Stimulated activated CD4-positive, alpha-beta T cell treated with anti-CD3 and anti-CD28 coated beads, Interleukin-2, amount 100 ng/mL, for 4 hours (primary cell): ENCODE measurements at regions not wholly inside any gene's neighbourhood (a gene's known extent, or its start where the extent isn't known, plus 50 kb on each side); places are given as distances from the start of the nearest gene placed in this dataset.

ENCODE experiments used
- DNase-seq: peaks from one replicate; pipeline ENCODE4 v3.0.0-alpha.2; 2020; ENCODE audit warnings: low read depth

DNA sequence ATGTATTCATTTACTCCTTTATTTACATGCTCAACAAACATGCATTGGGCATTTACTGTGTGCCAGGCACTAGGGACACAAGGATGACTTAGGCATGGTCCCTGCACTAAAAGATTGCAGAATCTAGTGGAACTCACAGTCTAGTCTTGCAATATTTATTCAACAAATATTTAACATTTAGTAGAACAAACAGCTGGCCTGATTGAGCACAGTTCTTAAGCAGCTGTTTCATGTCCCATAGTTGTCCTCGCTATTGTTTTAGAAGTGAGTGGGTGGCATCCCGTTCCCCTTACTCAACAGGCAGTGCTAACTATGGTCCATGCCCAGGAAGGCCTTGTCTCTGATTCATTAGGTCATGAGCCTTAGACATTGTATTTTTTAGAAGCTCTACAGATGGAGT lies 459.9 kb upstream of the CADM1 start:
- DNase-seq = no peak

GRCh38 chr11:115963156-115963555 lies 458.9 kb upstream of the CADM1 start:
- DNase-seq = no peak

GRCh38 chr11:115961159-115962003 lies 457.2 kb upstream of the CADM1 start:
- DNase-seq = no peak

DNA sequence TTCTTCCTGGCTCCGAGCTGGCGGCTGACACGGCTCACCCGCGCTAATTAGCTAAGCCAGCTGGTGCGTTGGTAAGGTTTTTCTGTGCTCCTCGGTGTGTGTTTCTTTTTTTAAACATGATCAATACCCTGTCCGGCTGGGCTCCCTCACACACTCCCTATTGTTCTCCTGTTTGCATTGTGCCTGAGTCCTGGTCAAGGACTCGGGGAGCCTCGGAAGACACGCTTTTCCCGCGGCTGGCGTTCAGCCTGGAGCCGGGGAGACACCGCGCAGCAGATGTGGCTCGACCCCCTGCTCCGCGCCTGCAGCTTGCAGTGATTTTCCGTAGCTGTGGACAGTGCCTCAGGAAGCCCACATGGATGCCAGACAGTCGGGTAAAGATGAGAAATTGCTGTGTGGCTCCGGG lies 454.9 kb upstream of the CADM1 start:
- DNase-seq = no peak

DNA sequence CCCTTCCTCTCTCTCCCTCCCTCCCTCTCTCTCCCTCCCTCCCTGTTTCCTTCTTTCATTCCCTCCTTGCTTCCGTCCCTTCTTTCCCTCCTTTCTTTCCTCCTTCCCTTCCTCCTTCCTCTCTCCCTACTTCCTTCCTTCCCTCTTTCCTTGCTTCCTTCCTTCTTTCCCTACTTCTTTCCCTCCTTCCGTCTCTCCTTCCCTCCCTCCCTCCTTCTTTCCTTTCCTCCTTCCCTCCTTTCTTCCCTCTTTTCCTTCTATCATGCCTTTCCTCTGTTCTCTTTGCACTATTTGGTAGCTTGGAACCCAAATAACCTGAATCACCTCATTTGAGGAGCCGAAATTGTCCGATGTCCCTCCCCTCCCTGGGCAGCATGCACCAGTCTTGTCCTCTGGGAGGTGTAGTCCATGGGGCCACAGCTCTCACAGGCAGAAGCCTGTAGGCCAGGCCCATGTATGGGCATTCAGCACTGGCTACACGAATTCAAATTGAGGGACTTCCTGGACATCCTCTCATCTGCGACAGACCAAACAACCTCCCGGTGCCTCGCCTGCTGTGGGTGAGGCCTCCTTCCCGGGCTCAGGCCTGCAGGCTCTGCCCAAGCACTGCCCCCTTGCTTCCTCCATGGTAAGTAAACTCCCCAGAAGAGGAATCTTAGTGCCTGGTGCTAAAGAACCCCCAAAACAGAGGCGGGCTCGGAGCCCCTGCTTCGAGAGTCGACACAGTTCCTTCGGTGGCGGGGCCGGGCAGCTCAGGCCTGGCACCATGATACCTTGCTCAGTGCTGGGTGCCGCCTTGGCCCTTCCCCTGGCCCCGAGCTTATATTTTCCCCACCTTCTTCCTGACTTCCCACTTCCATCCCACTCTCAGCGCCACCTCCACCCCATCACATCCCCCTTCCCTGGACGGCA lies 454.1 kb upstream of the CADM1 start:
- DNase-seq = no peak

GRCh38 chr11:115955803-115956202 lies 451.6 kb upstream of the CADM1 start:
- no peak for DNase-seq

GRCh38 chr11:115950660-115951059 lies 446.4 kb upstream of the CADM1 start:
- DNase-seq = no peak

DNA sequence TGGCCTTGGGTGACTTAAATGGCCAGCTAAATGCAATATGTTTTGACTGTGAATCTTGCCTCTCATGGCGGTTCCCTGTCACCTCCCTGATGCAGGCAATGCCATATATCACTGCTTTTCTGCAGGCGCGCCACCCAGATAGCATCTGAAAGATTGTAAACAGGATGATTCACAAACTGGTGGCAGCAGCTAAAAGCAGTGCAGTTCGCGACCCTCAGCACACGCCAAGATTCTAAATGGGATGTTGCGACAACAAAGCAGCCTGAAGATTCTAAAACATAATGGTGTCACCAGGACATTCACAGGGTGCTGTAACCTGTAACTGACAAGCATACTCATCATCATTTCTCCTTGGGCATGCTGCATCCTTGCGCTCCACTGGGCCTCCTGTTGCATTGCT lies 440.4 kb upstream of the CADM1 start:
- no peak for DNase-seq

DNA sequence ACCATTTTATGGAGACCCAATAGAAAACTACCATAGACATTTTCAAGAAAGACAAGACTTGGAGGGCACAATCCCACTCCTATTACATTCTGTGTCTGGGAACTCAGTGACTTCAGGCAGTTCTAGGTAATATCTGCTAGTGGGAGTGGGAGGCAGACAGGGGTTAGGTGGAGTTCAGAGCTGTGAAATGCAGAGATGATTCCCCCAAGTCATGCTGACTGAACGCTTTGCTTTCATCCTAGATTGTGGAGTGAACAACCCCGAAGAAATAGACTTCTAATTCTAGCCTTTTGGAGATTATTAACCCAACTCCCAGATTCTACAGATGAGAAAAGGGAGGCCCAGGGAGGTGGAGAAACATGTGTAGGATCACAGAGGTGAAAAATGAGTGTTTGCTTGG lies 437.8 kb upstream of the CADM1 start:
- DNase-seq = no peak

- no peak for DNase-seq
Observed at GRCh38 chr11:115941481-115941993, 437.3 kb upstream of the CADM1 start.

DNA sequence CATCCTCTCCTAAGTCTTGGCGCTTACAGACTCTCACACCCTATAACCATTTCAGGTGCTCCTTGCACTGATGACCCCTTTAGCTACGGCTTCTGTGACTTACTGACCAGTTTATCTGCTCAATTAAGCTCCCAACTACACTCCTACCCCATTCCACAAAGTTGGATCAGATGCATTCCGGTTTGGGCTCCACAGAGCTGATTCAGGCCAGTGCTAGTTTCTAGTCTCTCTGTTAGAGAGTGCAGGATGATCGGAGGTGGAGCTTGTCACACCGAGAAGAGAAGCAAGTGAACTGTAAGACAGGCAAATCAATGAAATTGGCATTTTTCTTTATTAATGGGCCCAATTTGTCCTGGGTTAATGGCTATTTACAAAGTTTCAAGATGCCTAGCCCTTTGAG lies 436.8 kb upstream of the CADM1 start:
- DNase-seq = no peak

- DNase-seq = no peak
Observed at GRCh38 chr11:115939731-115940421, 435.7 kb upstream of the CADM1 start.

DNA sequence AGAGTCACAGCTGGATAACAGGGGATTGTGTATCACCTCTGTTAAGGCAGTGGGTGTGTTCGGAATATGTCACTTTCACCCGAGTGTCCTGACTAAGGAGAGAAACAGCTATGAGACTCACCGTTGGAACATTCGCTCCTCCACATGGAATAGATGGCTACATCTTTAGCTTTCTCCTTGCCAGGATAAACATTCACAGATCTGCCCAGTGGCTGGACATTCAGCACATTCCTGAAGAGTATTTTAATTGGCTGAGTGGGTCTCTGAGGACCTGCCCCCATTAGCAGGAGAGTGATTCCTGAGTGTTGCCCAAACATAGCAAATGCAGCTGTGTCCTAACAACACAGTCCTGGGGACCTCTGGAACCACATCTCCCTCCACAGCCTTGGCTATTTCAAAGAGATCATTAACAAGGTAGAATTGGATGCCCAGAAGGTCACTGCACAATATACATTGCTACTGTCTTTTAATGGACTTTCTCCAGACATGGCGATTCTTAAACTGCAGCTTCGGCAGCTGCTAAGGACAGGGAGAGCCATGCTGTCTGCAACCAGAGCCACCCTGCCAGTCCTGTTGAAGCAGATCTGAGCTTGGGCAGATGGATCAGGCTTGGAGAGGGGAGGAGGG lies 435.0 kb upstream of the CADM1 start:
- DNase-seq = no peak

- no peak for DNase-seq
Observed at GRCh38 chr11:115933564-115933963, 429.3 kb upstream of the CADM1 start.

DNA sequence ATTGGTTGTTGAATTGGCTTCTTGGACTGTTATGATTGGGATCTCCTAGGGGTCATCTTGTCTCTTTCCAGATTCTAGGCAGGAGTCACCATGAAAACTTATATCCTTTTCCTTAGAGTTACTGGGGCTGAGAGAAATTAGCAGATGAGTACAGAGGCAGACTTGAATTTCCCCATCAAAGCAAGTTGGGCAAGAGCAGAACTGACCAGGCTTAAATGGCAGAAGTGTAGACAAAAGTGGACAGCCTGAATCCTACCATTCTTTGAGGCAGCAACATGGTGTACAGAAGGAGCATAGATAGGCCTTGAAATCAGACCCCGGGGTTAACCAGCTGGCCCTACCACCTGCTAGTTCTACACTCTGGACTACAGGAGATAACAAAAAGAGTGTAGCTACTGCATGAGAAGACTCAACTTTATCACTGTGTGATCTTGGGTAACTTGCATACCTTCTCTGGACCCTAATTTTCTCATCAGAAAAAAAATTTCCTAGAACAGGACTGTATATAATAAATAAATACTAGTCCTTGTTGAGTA lies 427.4 kb upstream of the CADM1 start:
- DNase-seq = no peak

- no peak for DNase-seq
Observed at GRCh38 chr11:115930886-115931547, 426.8 kb upstream of the CADM1 start.

GRCh38 chr11:115930291-115930690 lies 426.1 kb upstream of the CADM1 start:
- no peak for DNase-seq

DNA sequence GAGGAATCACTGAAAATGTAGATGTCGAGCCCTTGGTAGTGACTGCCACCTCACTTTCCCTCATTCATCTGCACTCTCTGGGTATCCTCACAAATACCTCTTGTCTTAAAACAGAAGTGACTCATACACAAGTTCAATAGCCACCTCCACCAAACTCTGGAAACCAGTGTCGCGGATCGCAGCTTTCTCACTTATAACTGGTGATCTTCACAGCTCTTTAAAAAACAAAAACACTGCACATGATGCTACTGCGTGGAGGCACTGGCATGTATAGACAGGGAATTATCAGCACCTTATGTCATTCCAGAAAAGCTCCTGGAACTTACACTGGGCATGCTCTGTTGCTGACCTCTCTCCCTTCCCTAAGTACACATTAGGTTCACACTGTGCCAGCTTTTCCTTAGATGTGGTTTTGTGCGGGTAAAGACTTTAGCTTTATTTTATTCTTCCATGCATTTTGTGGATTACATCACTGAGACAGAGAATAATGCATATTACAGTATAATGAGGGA lies 425.5 kb upstream of the CADM1 start:
- DNase-seq = no peak

- no peak for DNase-seq
Observed at GRCh38 chr11:115928811-115929210, 424.6 kb upstream of the CADM1 start.

- DNase-seq = no peak
Observed at GRCh38 chr11:115927823-115928329, 423.7 kb upstream of the CADM1 start.

- DNase-seq = no peak
Observed at GRCh38 chr11:115926601-115927000, 422.4 kb upstream of the CADM1 start.
